GM12878 (cell line): ENCODE measurements at regions not wholly inside any gene's neighbourhood (a gene's known extent, or its start where the extent isn't known, plus 50 kb on each side); places are given as distances from the start of the nearest gene placed in this dataset.

Experiments
- ATAC-seq: fragments of 200-7000 bp; cut with Tn5 transposase; 3 replicates; pipeline ENCODE4 v1.9.1; 2020; ENCODE audit warnings: mild to moderate bottlenecking, moderate library complexity
- BruUV-seq: library from RNA; stranded (reverse); fragments of 400-500 nt; replicated peaks from 2 replicates; lab custom pipeline; 2021; lab: Mats Ljungman, UMichigan
- CTCF ChIA-PET: fragments of 300-600 bp; sonication (Branson Sonifier 250); formaldehyde crosslinking; extraction: SDS; loops from one replicate; lab custom pipeline; 2021; ENCODE audit warnings: inconsistent platforms; lab: Yijun Ruan, JAX
- POLR2A ChIA-PET: fragments of 350-600 bp; formaldehyde crosslinking; extraction: SDS; loops from one replicate; lab custom pipeline; 2021; ENCODE audit warnings: inconsistent platforms; lab: Charles Lee
- RAD21 ChIA-PET: fragments of 300-600 bp; sonication (Branson Sonifier 250); formaldehyde crosslinking; loops from one replicate; lab custom pipeline; 2023; ENCODE audit warnings: antibody characterized with exemption; ENCODE audit not compliant: unreplicated experiment; lab: Charles Lee
- SMC1A ChIA-PET: fragments of 300-600 bp; sonication (Branson Sonifier 250); formaldehyde crosslinking; loops from one replicate; lab custom pipeline; 2023; ENCODE audit not compliant: unreplicated experiment, uncharacterized antibody; lab: Charles Lee
- DNase-seq: peaks from one replicate; pipeline ENCODE4 v3.0.0-alpha.2; 2011; ENCODE audit warnings: low read depth, low spot score
- FAIRE-seq: peaks from 3 replicates; lab custom pipeline; 2011; peaks lifted over from hg19 to GRCh38; lab: Jason Lieb, UNC
- H2AFZ ChIP-seq: 2 replicates; pipeline ENCODE4 v1.6.0; 2011; ENCODE audit warnings: low read depth, low read length, control low read depth; ENCODE audit not compliant: control insufficient read depth
- H3K27ac ChIP-seq: 2 replicates; pipeline ENCODE4 v1.5.1; 2011; ENCODE audit warnings: control low read depth; ENCODE audit not compliant: control insufficient read depth, insufficient read depth
- H3K27me3 ChIP-seq, 2 experiments: replicated peaks in 1 of 2; 2 replicates each; pipeline versions ENCODE4 v1.6.0 to v1.6.1; 2011; ENCODE audit warnings: low read length in 1 of 2; ENCODE audit not compliant: control insufficient read depth in 2 of 2, insufficient read depth in 2 of 2
- H3K36me3 ChIP-seq, 2 experiments: 2 replicates each; pipeline ENCODE4 v1.5.1; 2011; ENCODE audit warnings: low read length in 1 of 2; ENCODE audit not compliant: control insufficient read depth in 2 of 2, insufficient read depth in 2 of 2
- H3K4me1 ChIP-seq: 2 replicates; pipeline ENCODE4 v1.6.1; 2011; ENCODE audit warnings: mild to moderate bottlenecking, low read length, moderate library complexity, mixed read lengths; ENCODE audit not compliant: control insufficient read depth, insufficient read depth
- H3K4me2 ChIP-seq: 2 replicates; pipeline ENCODE4 v1.6.0; 2011; ENCODE audit warnings: control low read depth; ENCODE audit not compliant: control insufficient read depth, insufficient read depth
- H3K4me3 ChIP-seq: fragments of 200-600 bp; sonication (generic); 2 replicates; pipeline ENCODE4 v1.5.1; 2016
- H3K79me2 ChIP-seq: 2 replicates; pipeline ENCODE4 v1.6.0; 2011; ENCODE audit warnings: low read length; ENCODE audit not compliant: control insufficient read depth, insufficient read depth
- H3K9ac ChIP-seq: 2 replicates; pipeline ENCODE4 v1.8.0; 2011; ENCODE audit warnings: low read length, control low read depth, mixed read lengths; ENCODE audit not compliant: control insufficient read depth, insufficient read depth
- H3K9me3 ChIP-seq: replicated peaks from 3 replicates; pipeline ENCODE4 v1.5.1; 2011; ENCODE audit warnings: mild to moderate bottlenecking, low read length; ENCODE audit not compliant: control insufficient read depth, insufficient read depth
- H4K20me1 ChIP-seq: 2 replicates; pipeline ENCODE4 v1.6.0; 2011; ENCODE audit not compliant: control insufficient read depth, insufficient read depth
- ATF7 ChIP-seq: fragments of 450-650 bp; IDR thresholded peaks from 2 replicates; pipeline ENCODE4 v1.6.1; 2016; ENCODE audit warnings: low read depth, mild to moderate bottlenecking
- CBX5 ChIP-seq: sonication (generic); IDR thresholded peaks from 2 replicates; pipeline ENCODE4 v1.6.1; 2016; ENCODE audit warnings: low read depth, moderate library complexity, mild to moderate bottlenecking, inconsistent platforms
- FOXK2 ChIP-seq: fragments of 450-650 bp; IDR thresholded peaks from 2 replicates; pipeline ENCODE4 v1.6.1; 2017; ENCODE audit warnings: mild to moderate bottlenecking, moderate library complexity
- JUND ChIP-seq: IDR thresholded peaks from 2 replicates; pipeline ENCODE4 v1.6.1; 2012; ENCODE audit warnings: low read depth, mild to moderate bottlenecking, low read length, improper control_type of control experiment, moderate library complexity
- MEF2A ChIP-seq: IDR thresholded peaks from 2 replicates; pipeline ENCODE4 v1.6.1; 2011; ENCODE audit warnings: low read depth, mild to moderate bottlenecking, low read length, moderate library complexity; ENCODE audit not compliant: insufficient read depth
- NFIC ChIP-seq: IDR thresholded peaks from 2 replicates; pipeline ENCODE4 v1.6.1; 2012; ENCODE audit warnings: low read depth, mild to moderate bottlenecking, inconsistent platforms, low read length, moderate library complexity
- NFYA ChIP-seq: IDR thresholded peaks from 2 replicates; pipeline ENCODE4 v1.6.1; 2011; ENCODE audit warnings: low read depth, mild to moderate bottlenecking, low read length, improper control_type of control experiment, borderline replicate concordance
- RCOR1 ChIP-seq: conservative IDR thresholded peaks from 2 replicates; pipeline ENCODE4 v1.6.1; 2012; ENCODE audit warnings: low read depth, low read length, improper control_type of control experiment
- RUNX3 ChIP-seq: IDR thresholded peaks from 2 replicates; pipeline ENCODE4 v1.6.1; 2012; ENCODE audit warnings: low read length, inconsistent platforms
- SMC3 ChIP-seq: IDR thresholded peaks from 2 replicates; pipeline ENCODE4 v1.6.1; 2011; ENCODE audit warnings: low read length, improper control_type of control experiment, borderline replicate concordance
- SREBF1 ChIP-seq: IDR thresholded peaks from 2 replicates; pipeline ENCODE4 v1.6.1; 2012; ENCODE audit warnings: mild to moderate bottlenecking, low read length
- WGBS: methylation state at CpG from one replicate; pipeline ENCODE4 v1.1.6; 2016; ENCODE audit warnings: low lambda C conversion rate; ENCODE audit not compliant: insufficient replicate concordance, insufficient coverage; ENCODE audit errors: missing lambda C conversion rate; 5-methylcytosine and 5-hydroxymethylcytosine counted together
- in situ Hi-C: fragments of 300-500 bp; cut with MboI; formaldehyde crosslinking; loops from 9 replicates; pipeline ENCODE4 v1.14.3; 2018; ENCODE audit warnings: mixed read lengths
- intact Hi-C: fragments of 100-400 bp; cut with micrococcal nuclease; formaldehyde crosslinking; loops from one replicate; pipeline ENCODE4 v1.14.2; 2022; ENCODE audit not compliant: unreplicated experiment
- TF ChIP-seq, protein P1 (sequence below): fragments of 450-650 bp; conservative IDR thresholded peaks from 2 replicates; pipeline ENCODE4 v1.6.1; 2017; ENCODE audit warnings: mild to moderate bottlenecking, moderate library complexity
- TF ChIP-seq, protein P2 (sequence below): fragments of 450-650 bp; IDR thresholded peaks from 2 replicates; pipeline ENCODE4 v1.6.1; 2017; ENCODE audit warnings: mild to moderate bottlenecking, low read depth, inconsistent platforms; ENCODE audit not compliant: poor library complexity, severe bottlenecking
- TF ChIP-seq, protein P3 (sequence below): fragments of 450-650 bp; IDR thresholded peaks from 2 replicates; pipeline ENCODE4 v1.6.1; 2016; ENCODE audit warnings: mild to moderate bottlenecking, moderate library complexity, borderline replicate concordance
- TF ChIP-seq, protein P4 (sequence below): IDR thresholded peaks from 2 replicates; pipeline ENCODE4 v1.6.1; 2011; ENCODE audit warnings: mild to moderate bottlenecking, low read depth, low read length, moderate library complexity; ENCODE audit not compliant: insufficient replicate concordance

DNA sequence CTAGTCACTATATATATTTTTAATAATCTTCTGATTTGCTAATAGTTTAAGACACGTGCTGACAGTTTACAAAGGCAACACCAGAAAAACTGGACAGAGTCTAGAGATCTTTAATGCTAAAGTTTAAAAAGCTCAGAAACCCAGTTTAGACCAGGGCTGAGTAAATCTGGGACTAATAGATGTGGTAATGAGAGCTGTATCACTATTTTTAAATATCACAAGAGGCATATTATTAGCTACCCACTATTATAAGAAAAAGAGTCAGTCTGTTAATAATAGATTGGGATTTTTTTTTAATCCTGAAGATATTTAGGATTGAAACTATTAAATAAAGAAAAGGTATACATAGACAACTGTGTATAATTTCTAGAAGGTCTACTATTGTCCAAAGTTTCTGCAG lies 299.9 kb downstream of the ZEB2 start:
- H3K36me3 ChIP-seq = no peaks in the 10 kb centered on the region
- SMC1A ChIA-PET = interaction anchor here (0.6 to 2.5 kb wide), 13 partner anchors 8 to 178 kb away, joined by 3 to 9 read pairs (median 4); no protein-coding TSS in a partner anchor
- DNase-seq = no peak
- ATAC-seq = no peak
- no peak overlapping the region for H2AFZ ChIP-seq
- H3K4me1 ChIP-seq = peaks cover 14% of the 10 kb centered on the region
- in situ Hi-C loops (no loop called here), intact Hi-C loops (no loop called here)
- FAIRE-seq = no peak
- no peak overlapping the region for H3K27ac ChIP-seq
- no peaks in the 10 kb centered on the region for H4K20me1 ChIP-seq
- CTCF ChIA-PET = interaction anchor here (0.6 to 1.7 kb wide), 4 partner anchors 8 to 21 kb away, joined by 3 to 7 read pairs (median 4); no protein-coding TSS in a partner anchor
- H3K4me2 ChIP-seq = no peak overlapping the region
- RAD21 ChIA-PET = interaction anchor here (1.2 to 1.8 kb wide), 4 partner anchors 11 to 91 kb away, joined by 3 to 9 read pairs (median 6); no protein-coding TSS in a partner anchor
- no peaks in the 10 kb centered on the region for H3K9me3 ChIP-seq
- no peaks in the 10 kb centered on the region for H3K27me3 ChIP-seq
- WGBS = 80% methylated on average over 1 of the region's 1 CpG
- no peak overlapping the region for H3K9ac ChIP-seq
- POLR2A ChIA-PET = interaction anchor here (1.0 kb wide), 1 partner anchor 15 kb away, joined by 3 read pairs; no protein-coding TSS in a partner anchor
- no peaks in the 10 kb centered on the region for H3K79me2 ChIP-seq
- no TSS peak for BruUV-seq
- no peak overlapping the region for H3K4me3 ChIP-seq
- TF ChIP-seq SMC3 (no peak), ATF7 (no peak), SREBF1 (no peak), CBX5 (no peak), NFIC (peak; percentile 55; the same call in 1 of the 2 replicates), FOXK2 (no peak), JUND (no peak), NFYA (no peak), RCOR1 (no peak), MEF2A (0 out of 2 replicates have a peak, but pooled peaks have one; percentile 49), RUNX3 (peak; percentile 43; the same call in 1 of the 2 replicates)
- TF ChIP-seq, protein P1, sequence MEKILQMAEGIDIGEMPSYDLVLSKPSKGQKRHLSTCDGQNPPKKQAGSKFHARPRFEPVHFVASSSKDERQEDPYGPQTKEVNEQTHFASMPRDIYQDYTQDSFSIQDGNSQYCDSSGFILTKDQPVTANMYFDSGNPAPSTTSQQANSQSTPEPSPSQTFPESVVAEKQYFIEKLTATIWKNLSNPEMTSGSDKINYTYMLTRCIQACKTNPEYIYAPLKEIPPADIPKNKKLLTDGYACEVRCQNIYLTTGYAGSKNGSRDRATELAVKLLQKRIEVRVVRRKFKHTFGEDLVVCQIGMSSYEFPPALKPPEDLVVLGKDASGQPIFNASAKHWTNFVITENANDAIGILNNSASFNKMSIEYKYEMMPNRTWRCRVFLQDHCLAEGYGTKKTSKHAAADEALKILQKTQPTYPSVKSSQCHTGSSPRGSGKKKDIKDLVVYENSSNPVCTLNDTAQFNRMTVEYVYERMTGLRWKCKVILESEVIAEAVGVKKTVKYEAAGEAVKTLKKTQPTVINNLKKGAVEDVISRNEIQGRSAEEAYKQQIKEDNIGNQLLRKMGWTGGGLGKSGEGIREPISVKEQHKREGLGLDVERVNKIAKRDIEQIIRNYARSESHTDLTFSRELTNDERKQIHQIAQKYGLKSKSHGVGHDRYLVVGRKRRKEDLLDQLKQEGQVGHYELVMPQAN = no peak
- TF ChIP-seq, protein P2, sequence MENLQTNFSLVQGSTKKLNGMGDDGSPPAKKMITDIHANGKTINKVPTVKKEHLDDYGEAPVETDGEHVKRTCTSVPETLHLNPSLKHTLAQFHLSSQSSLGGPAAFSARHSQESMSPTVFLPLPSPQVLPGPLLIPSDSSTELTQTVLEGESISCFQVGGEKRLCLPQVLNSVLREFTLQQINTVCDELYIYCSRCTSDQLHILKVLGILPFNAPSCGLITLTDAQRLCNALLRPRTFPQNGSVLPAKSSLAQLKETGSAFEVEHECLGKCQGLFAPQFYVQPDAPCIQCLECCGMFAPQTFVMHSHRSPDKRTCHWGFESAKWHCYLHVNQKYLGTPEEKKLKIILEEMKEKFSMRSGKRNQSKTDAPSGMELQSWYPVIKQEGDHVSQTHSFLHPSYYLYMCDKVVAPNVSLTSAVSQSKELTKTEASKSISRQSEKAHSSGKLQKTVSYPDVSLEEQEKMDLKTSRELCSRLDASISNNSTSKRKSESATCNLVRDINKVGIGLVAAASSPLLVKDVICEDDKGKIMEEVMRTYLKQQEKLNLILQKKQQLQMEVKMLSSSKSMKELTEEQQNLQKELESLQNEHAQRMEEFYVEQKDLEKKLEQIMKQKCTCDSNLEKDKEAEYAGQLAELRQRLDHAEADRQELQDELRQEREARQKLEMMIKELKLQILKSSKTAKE = no peak
- TF ChIP-seq, protein P3, sequence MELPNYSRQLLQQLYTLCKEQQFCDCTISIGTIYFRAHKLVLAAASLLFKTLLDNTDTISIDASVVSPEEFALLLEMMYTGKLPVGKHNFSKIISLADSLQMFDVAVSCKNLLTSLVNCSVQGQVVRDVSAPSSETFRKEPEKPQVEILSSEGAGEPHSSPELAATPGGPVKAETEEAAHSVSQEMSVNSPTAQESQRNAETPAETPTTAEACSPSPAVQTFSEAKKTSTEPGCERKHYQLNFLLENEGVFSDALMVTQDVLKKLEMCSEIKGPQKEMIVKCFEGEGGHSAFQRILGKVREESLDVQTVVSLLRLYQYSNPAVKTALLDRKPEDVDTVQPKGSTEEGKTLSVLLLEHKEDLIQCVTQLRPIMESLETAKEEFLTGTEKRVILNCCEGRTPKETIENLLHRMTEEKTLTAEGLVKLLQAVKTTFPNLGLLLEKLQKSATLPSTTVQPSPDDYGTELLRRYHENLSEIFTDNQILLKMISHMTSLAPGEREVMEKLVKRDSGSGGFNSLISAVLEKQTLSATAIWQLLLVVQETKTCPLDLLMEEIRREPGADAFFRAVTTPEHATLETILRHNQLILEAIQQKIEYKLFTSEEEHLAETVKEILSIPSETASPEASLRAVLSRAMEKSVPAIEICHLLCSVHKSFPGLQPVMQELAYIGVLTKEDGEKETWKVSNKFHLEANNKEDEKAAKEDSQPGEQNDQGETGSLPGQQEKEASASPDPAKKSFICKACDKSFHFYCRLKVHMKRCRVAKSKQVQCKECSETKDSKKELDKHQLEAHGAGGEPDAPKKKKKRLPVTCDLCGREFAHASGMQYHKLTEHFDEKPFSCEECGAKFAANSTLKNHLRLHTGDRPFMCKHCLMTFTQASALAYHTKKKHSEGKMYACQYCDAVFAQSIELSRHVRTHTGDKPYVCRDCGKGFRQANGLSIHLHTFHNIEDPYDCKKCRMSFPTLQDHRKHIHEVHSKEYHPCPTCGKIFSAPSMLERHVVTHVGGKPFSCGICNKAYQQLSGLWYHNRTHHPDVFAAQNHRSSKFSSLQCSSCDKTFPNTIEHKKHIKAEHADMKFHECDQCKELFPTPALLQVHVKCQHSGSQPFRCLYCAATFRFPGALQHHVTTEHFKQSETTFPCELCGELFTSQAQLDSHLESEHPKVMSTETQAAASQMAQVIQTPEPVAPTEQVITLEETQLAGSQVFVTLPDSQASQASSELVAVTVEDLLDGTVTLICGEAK = no peak
- TF ChIP-seq, protein P4, sequence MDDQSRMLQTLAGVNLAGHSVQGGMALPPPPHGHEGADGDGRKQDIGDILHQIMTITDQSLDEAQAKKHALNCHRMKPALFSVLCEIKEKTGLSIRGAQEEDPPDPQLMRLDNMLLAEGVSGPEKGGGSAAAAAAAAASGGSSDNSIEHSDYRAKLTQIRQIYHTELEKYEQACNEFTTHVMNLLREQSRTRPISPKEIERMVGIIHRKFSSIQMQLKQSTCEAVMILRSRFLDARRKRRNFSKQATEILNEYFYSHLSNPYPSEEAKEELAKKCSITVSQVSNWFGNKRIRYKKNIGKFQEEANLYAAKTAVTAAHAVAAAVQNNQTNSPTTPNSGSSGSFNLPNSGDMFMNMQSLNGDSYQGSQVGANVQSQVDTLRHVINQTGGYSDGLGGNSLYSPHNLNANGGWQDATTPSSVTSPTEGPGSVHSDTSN = no peak
